Choroid plexus epithelial cell (primary cell): ENCODE measurements at regions not wholly inside any gene's neighbourhood (a gene's known extent, or its start where the extent isn't known, plus 50 kb on each side); places are given as distances from the start of the nearest gene placed in this dataset.
"Not testable (repeated sequence)": the region's sequence is repeated elsewhere in the genome, so short reads cannot be mapped to it uniquely, and the experiment has no call there.

Source experiments
- DNase-seq: peaks from one replicate; pipeline ENCODE4 v3.0.0-alpha.2; 2010; ENCODE audit warnings: low read depth
- H3K4me3 ChIP-seq: 2 replicates; pipeline ENCODE4 v1.5.1; 2011; ENCODE audit warnings: low read depth, mild to moderate bottlenecking, control low read depth, low read length, moderate library complexity
- TF ChIP-seq, protein P1 (sequence below): conservative IDR thresholded peaks from 2 replicates; pipeline ENCODE4 v1.5.1; 2011; ENCODE audit warnings: low read depth, mild to moderate bottlenecking, control low read depth, inconsistent platforms, low read length, moderate library complexity

DNA sequence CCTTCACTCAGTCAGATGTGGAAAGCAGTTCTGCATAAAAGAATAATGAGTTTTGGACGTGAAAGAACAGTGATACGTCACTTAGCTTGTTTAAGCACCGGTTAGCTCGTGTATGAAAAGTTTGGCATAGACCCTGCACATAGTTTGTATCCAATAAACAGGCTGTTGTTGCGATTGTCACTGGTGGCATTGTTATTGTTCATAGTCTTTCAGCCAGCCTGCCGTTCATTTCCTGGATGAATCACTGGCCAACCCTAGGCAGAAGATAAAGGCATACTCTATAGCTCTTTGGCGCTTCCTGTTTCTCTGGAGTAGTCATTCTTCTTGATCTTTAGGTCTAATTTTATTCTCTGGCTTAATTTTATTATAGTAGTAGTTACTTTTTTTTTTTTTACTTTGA, 57.8 kb upstream of the ANKRD30A start:
- no peak overlapping the region for H3K4me3 ChIP-seq
- no peak for DNase-seq
- TF ChIP-seq, protein P1, sequence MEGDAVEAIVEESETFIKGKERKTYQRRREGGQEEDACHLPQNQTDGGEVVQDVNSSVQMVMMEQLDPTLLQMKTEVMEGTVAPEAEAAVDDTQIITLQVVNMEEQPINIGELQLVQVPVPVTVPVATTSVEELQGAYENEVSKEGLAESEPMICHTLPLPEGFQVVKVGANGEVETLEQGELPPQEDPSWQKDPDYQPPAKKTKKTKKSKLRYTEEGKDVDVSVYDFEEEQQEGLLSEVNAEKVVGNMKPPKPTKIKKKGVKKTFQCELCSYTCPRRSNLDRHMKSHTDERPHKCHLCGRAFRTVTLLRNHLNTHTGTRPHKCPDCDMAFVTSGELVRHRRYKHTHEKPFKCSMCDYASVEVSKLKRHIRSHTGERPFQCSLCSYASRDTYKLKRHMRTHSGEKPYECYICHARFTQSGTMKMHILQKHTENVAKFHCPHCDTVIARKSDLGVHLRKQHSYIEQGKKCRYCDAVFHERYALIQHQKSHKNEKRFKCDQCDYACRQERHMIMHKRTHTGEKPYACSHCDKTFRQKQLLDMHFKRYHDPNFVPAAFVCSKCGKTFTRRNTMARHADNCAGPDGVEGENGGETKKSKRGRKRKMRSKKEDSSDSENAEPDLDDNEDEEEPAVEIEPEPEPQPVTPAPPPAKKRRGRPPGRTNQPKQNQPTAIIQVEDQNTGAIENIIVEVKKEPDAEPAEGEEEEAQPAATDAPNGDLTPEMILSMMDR = no peak

GRCh38 chr10:37062296-37062695, 63.1 kb upstream of the ANKRD30A start:
- H3K4me3 ChIP-seq, DNase-seq: not testable (repeated sequence)

DNA sequence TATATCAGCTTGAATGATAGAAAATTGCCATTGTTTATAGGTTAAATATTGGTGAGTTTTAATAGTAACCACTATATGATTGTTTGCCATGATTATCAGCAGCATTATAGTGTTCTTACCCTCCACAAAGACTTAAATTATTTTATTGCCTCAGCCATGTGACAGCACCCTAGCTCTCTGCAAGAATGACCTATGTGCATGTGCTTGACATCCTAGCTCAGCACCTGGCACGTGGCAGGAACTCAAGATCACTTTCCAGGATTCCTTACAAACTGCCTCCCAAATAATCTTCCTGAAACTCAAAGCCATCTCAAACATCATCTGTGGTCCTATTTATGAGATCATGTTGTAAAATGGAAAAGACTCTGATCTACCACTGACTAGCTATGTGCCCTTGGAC, 68.1 kb upstream of the ANKRD30A start:
- TF ChIP-seq, protein P1 = no peak
- DNase-seq = no peak

DNA sequence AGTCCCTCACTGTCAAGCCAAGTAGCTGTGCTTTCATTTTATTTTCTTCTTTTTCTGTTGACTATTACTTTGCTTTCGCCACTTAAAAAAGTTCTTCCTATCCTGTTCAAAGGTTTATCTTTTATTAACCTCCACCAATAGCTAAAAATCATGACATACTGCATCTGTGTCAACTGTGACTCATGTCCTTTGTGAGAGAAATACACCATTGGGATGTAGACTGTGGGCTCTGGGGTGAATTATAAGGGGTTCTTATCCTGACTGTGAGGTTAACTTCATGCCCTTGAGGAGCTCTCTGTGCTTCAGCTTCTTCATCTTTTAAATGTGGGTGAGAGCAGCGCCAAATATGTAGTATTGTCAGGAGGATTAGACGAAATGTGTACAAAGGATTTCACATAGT, 71.9 kb upstream of the ANKRD30A start:
- no peak overlapping the region for H3K4me3 ChIP-seq
- no peak for DNase-seq
- TF ChIP-seq, protein P1 = no peak

More for the DNA sequence above, 68.1 kb upstream of the ANKRD30A start:
- H3K4me3 ChIP-seq = no peak overlapping the region

DNA sequence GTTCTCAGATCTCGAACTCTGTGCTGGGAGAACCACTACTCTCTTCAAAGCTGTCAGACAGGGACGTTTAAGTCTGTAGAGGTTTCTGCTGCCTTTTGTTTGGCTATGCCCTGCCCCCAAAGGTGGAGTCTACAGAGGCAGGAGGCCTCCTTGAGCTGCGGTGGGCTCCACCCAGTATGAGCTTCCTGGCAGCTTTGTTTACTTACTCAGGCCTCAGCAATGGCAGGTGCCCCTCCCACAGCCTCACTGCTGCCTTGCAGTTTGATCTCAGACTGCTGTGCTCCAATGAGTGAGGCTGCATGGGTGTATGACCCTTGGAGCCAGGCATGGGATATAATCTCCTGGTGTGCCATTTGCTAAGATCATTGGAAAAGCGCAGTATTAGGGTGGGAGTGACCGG, 75.4 kb upstream of the ANKRD30A start:
- DNase-seq, H3K4me3 ChIP-seq: not testable (repeated sequence)

- DNase-seq, H3K4me3 ChIP-seq: not testable (repeated sequence)
Observed at GRCh38 chr10:37044319-37044718, 81.1 kb upstream of the ANKRD30A start.

DNA sequence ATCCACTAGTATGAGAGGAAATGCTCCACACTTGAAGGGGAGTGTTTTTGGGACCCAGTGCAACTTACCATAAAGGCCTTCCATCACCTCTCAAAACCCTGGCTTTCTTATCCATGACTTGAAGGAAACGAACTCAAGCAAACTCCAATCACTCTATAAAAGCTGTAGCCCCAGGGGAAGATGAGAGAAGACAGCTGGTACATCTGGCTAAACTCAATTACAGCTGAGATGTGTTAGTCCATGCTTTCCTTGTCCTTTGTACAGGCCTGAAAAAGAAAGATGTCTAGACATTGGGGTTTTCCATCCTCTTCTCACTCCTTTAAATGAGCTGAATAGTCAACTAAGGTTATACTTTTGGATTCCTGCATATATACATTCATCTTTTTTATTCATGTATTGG, 89.5 kb upstream of the ANKRD30A start:
- DNase-seq = no peak
- TF ChIP-seq, protein P1 = no peak
- H3K4me3 ChIP-seq = no peak overlapping the region

GRCh38 chr10:37015498-37015897, 109.9 kb upstream of the ANKRD30A start:
- no peak overlapping the region for H3K4me3 ChIP-seq
- DNase-seq = no peak
- TF ChIP-seq, protein P1 = no peak

GRCh38 chr10:37010741-37011140, 114.7 kb upstream of the ANKRD30A start:
- H3K4me3 ChIP-seq = no peak overlapping the region
- DNase-seq = no peak
- TF ChIP-seq, protein P1 = no peak

DNA sequence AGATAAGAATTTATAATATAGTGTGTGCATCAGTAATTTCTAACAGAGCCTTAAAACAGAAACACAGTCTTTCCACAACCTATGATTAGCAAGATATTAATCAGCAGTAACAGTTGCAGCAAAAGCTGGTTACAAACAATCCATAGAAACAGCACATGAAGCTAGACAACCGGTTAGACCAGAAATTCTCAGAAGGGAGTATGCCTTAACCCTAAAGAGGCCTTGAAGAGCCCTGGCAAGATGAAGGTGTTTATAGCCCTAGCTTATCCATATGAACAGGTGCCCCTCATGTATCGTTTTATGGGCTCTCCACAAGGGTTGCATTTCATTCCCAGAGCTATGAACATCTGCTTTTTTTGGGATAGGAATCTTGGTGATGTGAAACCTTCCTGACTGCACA, 117.1 kb upstream of the ANKRD30A start:
- DNase-seq = not testable (repeated sequence)

More for the DNA sequence above, 117.1 kb upstream of the ANKRD30A start:
- H3K4me3 ChIP-seq = not testable (repeated sequence)
